Neutrophil (primary cell): ENCODE measurements at regions not wholly inside any gene's neighbourhood (a gene's known extent, or its start where the extent isn't known, plus 50 kb on each side); places are given as distances from the start of the nearest gene placed in this dataset.
"Not testable (repeated sequence)": the region's sequence is repeated elsewhere in the genome, so short reads cannot be mapped to it uniquely, and the experiment has no call there.

Source experiments
- H3K27ac ChIP-seq: fragments of 200-600 bp; sonication (generic); 2 replicates; pipeline ENCODE4 v1.5.1; 2016; ENCODE audit warnings: mild to moderate bottlenecking, moderate library complexity
- H3K27me3 ChIP-seq: fragments of 200-600 bp; sonication (generic); 2 replicates; pipeline ENCODE4 v1.6.0; 2016; ENCODE audit warnings: mild to moderate bottlenecking
- H3K36me3 ChIP-seq: fragments of 200-600 bp; sonication (generic); 2 replicates; pipeline ENCODE4 v1.5.1; 2017
- H3K4me1 ChIP-seq, 2 experiments: fragments of 200-600 bp in 1 of 2; sonication (generic) in 1 of 2; 1 replicate in 1 of 2; 2 replicates in 1 of 2; pipeline versions ENCODE4 v1.5.1 to v1.6.1; 2013 to 2016; ENCODE audit warnings: low read depth in 1 of 2, low read length in 1 of 2, mild to moderate bottlenecking in 1 of 2, moderate library complexity in 1 of 2; ENCODE audit not compliant: control insufficient read depth in 1 of 2, insufficient read depth in 1 of 2
- H3K4me3 ChIP-seq, 2 experiments: fragments of 200-600 bp in 1 of 2; sonication (generic) in 1 of 2; 1 replicate in 1 of 2; 2 replicates in 1 of 2; pipeline ENCODE4 v1.5.1; 2013 to 2016; ENCODE audit warnings: low read depth in 1 of 2, low read length in 1 of 2, mild to moderate bottlenecking in 1 of 2, moderate library complexity in 1 of 2
- H3K9me3 ChIP-seq: fragments of 200-600 bp; sonication (generic); 2 replicates; pipeline ENCODE4 v1.5.1; 2016
- CTCF ChIP-seq: fragments of 200-600 bp; sonication (generic); IDR thresholded peaks from 2 replicates; pipeline ENCODE4 v1.5.1; 2016; ENCODE audit warnings: antibody characterized with exemption

- TF ChIP-seq CTCF = peak; percentile 28
- Histone ChIP-seq H3K27me3 (no peaks in the 10 kb centered on the region), H3K9me3 (no peaks in the 10 kb centered on the region), H3K4me1 (peaks cover 24 to 46% of the 10 kb centered on the region in 2 experiments), H3K4me3 (peak overlapping the region in 1 of 2 experiments; percentile 16), H3K27ac (peak overlapping the region; percentile 72), H3K36me3 (no peaks in the 10 kb centered on the region)
These were observed 84.7 kb upstream of the LYPLAL1 start for GRCh38 chr1:219088778-219089557.

DNA sequence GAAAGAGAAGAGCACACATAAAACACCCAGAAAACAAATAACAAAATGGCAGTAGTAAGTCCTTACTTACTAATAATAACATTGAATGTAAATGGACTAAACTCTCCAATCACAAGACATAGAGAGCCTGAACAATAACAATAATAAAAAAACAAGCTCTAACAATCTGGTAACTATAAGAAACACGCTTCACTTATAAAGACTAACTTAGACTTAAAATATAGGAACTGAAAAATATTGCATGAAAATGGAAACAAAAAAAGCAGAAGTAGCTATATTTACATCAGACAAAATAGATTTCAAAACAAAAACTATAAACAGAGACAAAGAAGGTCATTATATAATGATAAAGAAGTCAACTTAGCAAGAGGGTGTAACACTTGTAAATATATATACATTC lies 83.1 kb upstream of the LYPLAL1 start:
- H3K4me3 ChIP-seq = peak overlapping the region in 1 of 2 experiments; percentile 16
- H3K9me3 ChIP-seq = no peaks in the 10 kb centered on the region
- peak overlapping the region; percentile 72 for H3K27ac ChIP-seq
- H3K4me1 ChIP-seq = peaks cover 24 to 46% of the 10 kb centered on the region in 2 experiments
- no peaks in the 10 kb centered on the region for H3K36me3 ChIP-seq
- TF ChIP-seq CTCF = no peak
- H3K27me3 ChIP-seq = no peaks in the 10 kb centered on the region

- no peak overlapping the region for H3K27ac ChIP-seq
These were observed 81.5 kb upstream of the LYPLAL1 start for GRCh38 chr1:219092206-219092605.

DNA sequence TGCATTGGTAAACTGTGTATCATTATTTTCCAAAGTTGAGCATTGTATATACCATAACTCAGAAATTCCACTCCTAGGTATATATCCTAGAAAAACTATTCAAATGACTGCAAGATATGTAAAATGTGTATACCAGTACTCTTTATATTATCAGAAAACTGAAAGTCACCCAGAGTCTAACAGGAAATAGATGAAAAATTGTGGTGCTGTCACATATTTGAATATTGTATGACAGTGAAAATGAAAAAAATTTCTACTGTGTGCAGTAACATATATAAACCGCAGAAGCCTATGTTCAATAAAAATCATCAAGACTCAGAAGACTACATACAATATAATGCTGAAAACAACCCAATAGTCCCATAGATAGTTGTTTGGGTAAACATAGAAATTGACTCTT lies 74.4 kb upstream of the LYPLAL1 start:
- no peaks in the 10 kb centered on the region for H3K36me3 ChIP-seq
- no peaks in the 10 kb centered on the region for H3K27me3 ChIP-seq
- H3K27ac ChIP-seq = no peak overlapping the region
- no peak for TF ChIP-seq CTCF
- no peaks in the 10 kb centered on the region for H3K9me3 ChIP-seq
- no peak overlapping the region for H3K4me3 ChIP-seq
- no peaks in the 10 kb centered on the region for H3K4me1 ChIP-seq

More at GRCh38 chr1:219092206-219092605, 81.5 kb upstream of the LYPLAL1 start:
- H3K27me3 ChIP-seq = no peaks in the 10 kb centered on the region
- no peaks in the 10 kb centered on the region for H3K9me3 ChIP-seq
- TF ChIP-seq CTCF = no peak
- H3K4me3 ChIP-seq = no peak overlapping the region
- H3K36me3 ChIP-seq = no peaks in the 10 kb centered on the region
- peaks cover 24 to 39% of the 10 kb centered on the region in 2 experiments for H3K4me1 ChIP-seq

GRCh38 chr1:219100059-219100458 lies 73.6 kb upstream of the LYPLAL1 start:
- no peak overlapping the region for H3K27ac ChIP-seq
- H3K27me3 ChIP-seq = no peaks in the 10 kb centered on the region
- no peaks in the 10 kb centered on the region for H3K9me3 ChIP-seq
- TF ChIP-seq CTCF = no peak
- no peaks in the 10 kb centered on the region for H3K36me3 ChIP-seq
- H3K4me3 ChIP-seq = no peak overlapping the region
- H3K4me1 ChIP-seq = no peaks in the 10 kb centered on the region

- not testable (repeated sequence) for H3K4me1 ChIP-seq, H3K9me3 ChIP-seq, H3K27me3 ChIP-seq, H3K4me3 ChIP-seq, H3K36me3 ChIP-seq, H3K27ac ChIP-seq
These were observed 71.2 kb upstream of the LYPLAL1 start for GRCh38 chr1:219102466-219102865.
